Stimulated activated CD4-positive, alpha-beta T cell treated with anti-CD3 and anti-CD28 coated beads, TNF-alpha, amount 100 ng/mL, for 48 hours (primary cell): ENCODE measurements at regions not wholly inside any gene's neighbourhood (a gene's known extent, or its start where the extent isn't known, plus 50 kb on each side); places are given as distances from the start of the nearest gene placed in this dataset.

Experiments
- DNase-seq, 3 donors: peaks; one replicate each; pipeline ENCODE4 v3.0.0-alpha.2; 2020; ENCODE audit warnings: low read depth in 3 of 3

- no peak for DNase-seq
Observed at GRCh38 chr20:6884114-6884513, 116.6 kb downstream of the BMP2 start.

DNA sequence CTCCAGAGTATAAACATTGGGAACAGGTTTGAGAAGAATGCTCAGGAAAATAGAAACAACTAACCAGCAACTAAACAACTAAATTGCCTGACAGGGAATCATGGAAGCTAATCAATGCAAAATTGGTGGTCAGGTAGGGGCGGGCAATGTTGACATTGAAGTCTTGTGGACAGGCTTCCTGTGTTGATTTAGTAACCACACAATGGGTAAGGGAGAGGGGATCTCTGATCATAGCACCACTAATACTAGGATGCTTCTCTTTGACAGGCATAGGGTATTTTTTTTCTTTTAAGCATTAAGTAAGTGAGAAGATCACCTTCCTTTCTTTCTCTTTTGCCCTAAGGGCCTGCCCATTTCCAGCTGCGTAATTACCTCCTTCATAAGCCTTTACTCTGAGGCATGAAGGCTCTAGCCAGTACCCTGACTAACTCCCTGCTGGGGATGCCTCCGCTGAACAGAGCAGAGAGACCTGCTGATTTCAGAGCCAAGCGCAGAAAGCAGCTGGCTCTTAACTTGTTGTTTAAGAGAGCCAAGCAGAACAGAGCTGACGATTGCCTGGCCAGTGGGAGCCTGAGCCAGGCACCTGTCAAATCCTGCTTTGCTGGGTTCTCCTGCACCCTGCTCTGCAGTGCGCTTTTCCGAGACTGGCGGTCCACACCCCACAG, 118.7 kb downstream of the BMP2 start:
- no peak for DNase-seq

- no peak for DNase-seq
Observed at GRCh38 chr20:6887966-6888365, 120.5 kb downstream of the BMP2 start.

- DNase-seq, result no peak
Observed at GRCh38 chr20:6888736-6889395, 121.4 kb downstream of the BMP2 start.

GRCh38 chr20:6892724-6893123, 125.2 kb downstream of the BMP2 start:
- DNase-seq, result no peak

GRCh38 chr20:6898928-6899327, 131.4 kb downstream of the BMP2 start:
- no peak for DNase-seq

DNA sequence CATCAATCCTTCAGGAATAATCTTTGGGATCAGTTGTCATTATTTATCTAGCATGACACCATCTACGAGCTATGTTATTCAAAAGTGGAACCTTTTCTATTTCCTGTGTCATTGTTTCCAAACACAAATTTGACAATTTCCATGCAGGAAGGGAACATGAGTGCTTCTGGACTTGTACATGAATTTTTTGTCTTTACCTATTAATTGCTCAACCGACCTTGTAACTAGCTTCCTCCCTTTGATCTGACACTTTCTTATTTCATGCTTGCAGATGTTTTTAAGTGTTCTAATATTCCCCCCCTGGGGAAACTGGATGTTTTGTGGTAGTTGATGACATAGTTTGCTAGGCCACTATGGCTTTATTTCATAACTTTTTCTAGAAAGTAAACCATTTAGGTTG, 139.4 kb downstream of the BMP2 start:
- DNase-seq, result no peak

- no peak for DNase-seq
Observed at GRCh38 chr20:6908673-6909072, 141.2 kb downstream of the BMP2 start.

DNA sequence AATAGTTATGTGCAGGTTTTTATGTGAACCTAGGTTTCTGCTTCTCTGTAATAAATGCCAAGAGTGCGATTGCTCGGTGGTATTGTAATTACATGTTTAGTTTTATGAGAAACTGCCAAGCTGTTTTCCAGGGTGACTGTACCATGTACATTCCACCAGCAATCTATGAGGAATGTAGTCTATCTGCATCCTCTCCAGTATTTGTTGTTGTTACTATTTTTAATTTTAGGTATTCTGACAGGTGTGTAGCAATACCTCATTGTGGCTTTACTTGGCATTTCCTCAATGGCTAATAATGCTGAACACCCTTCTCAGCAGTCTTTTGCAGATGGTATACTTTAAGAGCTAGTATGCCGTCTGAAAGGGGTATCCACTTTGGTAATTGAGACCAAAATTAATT, 142.1 kb downstream of the BMP2 start:
- no peak for DNase-seq

- DNase-seq, result no peak
Observed at GRCh38 chr20:6914986-6915385, 147.5 kb downstream of the BMP2 start.

GRCh38 chr20:6916938-6917337, 149.5 kb downstream of the BMP2 start:
- DNase-seq, result no peak

DNA sequence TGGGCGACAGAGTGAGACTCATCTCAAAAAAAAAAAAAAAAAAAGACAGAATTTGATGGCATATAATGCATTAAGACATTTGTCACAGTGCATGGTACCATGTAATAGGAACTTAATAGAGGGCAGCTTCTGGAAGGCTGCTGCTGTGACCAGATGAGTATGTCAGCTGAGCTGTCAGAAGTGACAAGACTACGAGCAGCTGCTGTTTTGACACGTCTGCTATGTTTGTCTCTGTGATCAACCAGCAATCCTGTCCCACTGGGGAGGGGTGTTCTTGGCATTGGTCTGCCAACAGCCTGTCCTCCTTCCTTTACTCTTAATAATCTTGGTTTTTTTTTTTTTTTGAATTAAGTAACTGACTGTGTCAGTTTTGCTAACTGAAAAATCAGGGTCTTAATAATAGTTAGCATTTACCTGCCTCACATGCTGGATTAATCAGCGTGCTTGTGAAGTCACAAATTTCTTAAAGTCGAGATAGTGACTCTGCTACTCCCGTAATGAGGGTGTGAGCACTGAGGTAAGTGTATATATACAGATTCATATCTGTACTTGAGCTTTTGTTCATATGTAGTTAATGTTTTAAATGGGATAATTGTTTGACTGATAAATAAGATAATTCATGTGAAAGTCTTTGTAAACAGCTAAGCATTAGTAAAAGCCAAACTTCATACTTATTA, 152.4 kb downstream of the BMP2 start:
- DNase-seq, result no peak

DNA sequence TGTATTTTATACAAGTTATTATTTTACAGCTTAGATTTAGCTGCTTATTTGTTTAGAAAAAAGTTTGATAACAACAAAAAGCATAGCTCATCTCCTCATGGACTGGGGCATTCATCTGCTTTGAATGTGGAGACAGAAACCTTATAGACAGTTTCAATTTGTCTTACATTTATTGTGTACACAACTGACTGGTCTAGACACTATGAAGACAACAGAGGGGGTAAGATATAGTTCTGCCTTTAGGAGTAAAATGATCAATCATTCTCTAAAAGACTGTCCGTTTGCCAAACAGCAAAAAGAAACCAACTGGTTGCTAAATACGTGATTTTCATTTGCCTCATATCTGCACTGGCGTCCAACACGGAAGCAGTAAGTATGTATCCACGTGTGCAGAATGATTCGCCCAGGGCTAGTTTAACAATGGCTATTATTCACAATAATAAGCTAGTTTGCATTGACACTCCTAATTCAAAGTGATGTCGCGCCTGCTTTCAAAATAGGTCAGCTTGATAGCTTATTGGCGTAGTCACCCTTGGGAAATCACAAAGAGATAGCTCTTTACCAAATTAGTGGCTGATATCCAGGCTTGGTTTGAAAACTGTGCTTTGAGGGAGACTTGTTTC, 153.6 kb downstream of the BMP2 start:
- no peak for DNase-seq

DNA sequence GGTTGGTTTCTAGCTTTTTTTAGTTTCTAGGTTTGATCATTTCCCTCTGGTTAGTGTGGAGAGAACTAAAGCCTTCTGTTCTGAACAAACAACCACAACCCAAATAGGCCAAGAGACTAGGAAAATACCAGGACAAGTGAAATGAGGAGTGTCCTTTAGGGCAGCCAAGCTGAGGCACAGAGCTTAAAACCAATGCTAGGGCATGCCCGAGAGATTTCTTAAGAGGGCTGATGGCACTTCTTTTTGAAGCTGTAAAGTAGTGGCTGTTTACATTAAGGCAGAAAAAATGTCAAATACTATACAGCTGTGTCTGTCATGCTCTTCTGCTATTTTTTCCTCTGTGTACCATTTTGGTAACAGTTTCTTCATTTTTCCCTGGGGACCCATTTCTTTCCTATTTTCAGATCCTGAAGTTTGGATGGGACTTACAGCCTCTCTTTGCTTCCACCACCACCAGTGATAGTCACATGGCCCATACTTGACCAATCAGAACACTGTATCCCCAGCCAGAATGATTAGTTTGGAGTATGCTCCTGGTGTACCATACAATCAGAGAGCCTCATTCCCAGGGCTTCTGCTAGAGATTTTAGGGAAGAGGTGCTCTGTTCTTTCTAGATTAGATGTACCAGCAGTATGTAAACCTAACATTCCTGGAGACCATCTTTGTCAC, 154.4 kb downstream of the BMP2 start:
- DNase-seq, result no peak

DNA sequence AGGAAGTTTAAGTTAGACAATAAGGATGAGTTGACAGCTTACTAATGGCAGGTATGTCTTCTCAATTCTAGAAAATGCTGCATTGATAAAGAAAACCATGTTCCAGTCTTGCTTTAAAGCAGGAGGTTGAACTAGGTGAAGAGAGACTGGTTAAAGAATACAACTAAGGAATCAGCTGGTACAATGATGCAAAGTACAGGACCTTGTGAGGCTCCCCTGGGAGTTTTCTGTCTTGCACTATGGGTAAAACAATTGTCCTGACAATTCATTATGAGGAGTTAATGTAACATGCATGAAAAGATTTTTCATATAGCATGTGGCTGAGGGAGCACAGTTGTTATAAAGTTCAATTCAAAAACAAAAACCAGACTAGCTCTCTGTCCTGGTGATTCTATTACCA, 157.2 kb downstream of the BMP2 start:
- no peak for DNase-seq

DNA sequence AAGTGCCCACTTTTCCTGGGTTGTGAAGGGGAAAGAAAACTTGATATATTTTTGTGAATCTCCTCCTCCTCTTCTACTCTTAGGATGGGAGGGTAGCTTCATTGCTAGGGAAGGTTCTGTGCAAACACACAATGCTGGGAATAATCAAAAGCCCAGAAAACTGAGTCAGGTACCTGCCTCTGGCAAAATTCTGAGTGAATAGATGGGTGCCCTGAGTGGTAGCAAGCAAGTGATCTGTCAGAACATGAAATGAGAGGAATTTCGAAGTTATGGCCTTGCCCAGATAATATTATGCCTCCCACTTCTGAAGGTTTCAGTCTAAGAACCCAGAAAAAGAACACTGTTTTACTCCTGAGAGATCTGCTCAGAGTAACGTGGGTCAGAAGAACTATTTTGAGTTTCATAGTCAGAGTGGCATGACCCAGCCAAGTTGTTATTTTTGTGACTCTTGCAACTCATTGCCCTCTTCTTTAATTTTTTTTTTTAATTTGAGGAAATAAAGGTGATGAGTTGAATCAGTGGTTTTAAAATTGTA, 158.3 kb downstream of the BMP2 start:
- no peak for DNase-seq

DNA sequence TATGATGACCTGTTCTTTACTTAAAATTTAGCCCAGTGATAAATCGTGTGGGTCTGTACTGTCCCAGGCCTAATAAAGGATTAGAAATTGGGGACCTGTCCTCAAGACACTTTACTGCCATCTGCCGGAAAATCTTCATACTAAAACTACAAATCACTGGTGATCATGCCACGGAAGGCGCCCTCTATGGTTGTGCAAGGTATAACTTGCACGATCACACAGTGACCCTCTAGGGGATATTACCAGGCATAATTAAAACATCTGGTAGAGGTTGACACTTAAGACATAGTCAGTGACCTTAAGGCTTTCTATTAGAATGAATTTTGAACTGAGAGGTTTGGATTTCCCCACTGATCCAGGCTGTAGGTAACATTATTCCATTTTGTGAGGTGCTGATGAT, 172.6 kb downstream of the BMP2 start:
- no peak for DNase-seq

DNA sequence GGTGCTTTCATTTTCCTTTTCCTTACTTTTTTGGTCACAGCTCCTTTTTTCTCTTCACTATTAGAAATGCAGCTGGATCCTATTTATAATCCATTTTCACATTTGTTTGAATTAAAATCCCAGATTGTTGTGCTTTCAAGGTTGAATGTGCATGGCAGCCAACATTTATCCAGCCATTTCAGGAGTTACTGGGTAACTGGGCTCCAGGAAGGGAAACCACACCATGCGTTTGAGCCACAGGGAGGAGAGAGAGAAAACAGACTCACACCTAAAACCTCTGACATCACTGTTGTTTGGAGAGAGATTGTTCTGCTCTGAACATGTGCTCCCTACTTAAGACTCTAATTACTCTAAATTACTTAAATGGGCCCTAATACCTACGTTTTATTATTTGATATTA, 173.4 kb downstream of the BMP2 start:
- DNase-seq, result no peak

- DNase-seq, result no peak
Observed at GRCh38 chr20:6941571-6941970, 174.1 kb downstream of the BMP2 start.

DNA sequence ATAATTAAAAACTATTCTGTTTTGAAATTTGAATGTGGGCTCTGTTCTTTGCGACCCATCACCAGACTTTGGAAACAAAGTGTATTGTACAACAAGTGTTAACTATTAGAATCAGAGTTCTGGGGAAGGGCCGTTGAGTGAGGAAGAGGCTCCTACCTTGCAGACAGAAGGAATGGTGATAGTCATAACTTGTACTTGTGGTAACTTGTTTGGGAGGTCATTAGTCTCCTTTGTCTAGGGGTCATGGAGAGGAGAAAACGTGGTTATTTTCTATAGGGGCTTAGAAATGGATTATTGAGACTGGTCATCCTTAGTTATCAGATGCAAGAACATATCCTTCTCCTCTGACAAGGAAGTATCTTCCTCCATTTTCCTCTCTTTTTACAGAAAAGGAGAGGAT, 174.8 kb downstream of the BMP2 start:
- DNase-seq, result no peak

- no peak for DNase-seq
Observed at GRCh38 chr20:6944292-6944691, 176.8 kb downstream of the BMP2 start.

DNA sequence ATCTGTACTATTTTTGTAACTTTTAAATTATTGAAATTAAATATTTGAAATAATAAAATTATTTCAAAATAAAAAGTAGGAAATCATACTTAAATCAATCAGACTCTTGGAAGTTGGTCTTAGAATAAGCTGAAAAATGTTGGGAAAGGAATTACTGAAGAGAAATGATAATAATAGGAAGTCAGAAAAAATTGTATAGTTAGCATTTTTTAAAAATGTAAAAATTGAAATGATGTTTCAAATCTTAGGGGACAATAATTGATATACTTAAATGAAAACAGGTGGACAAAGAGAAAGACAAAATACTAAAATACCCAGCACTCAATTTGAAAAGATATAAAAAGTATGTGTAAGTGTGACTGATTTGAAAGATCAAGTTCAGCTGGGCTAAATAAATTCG, 186.1 kb downstream of the BMP2 start:
- DNase-seq, result no peak
